SK-N-SH treated with all-trans-retinoic acid at 6 μM for 48 hours (cell line): ENCODE measurements at regions not wholly inside any gene's neighbourhood (a gene's known extent, or its start where the extent isn't known, plus 50 kb on each side); places are given as distances from the start of the nearest gene placed in this dataset.

ENCODE experiments used
- CREB5 ChIP-seq: fragments of 250-450 bp; sonication (Bioruptor Pico); IDR thresholded peaks from 2 replicates; pipeline ENCODE4 v1.5.1; 2020; ENCODE audit warnings: low read depth, mild to moderate bottlenecking, moderate library complexity
- ZNF565 ChIP-seq: fragments of 450-650 bp; formaldehyde crosslinking; conservative IDR thresholded peaks from 2 replicates; pipeline ENCODE4 v1.5.0; 2020; ENCODE audit warnings: low read depth, mild to moderate bottlenecking, moderate library complexity
- ZNF70 ChIP-seq: fragments of 450-650 bp; formaldehyde crosslinking; IDR thresholded peaks from 2 replicates; pipeline ENCODE4 v1.5.0; 2020; ENCODE audit warnings: mild to moderate bottlenecking, moderate library complexity

GRCh38 chr5:37936091-37936490, 96.2 kb upstream of the GDNF start:
- TF ChIP-seq ZNF70 (CRISPR knock-in tag): no peak
- TF ChIP-seq CREB5 (CRISPR knock-in tag): no peak
- no peak for TF ChIP-seq ZNF565 (CRISPR knock-in tag)
